ENCODE measurements at regions not wholly inside any gene's neighbourhood (a gene's known extent, or its start where the extent isn't known, plus 50 kb on each side); places are given as distances from the start of the nearest gene placed in this dataset.
A peak's percentile ranks its signal among the peaks of the same experiment; 100 is the strongest.

GRCh38 chr4:137454767-137455166 is 77.5 kb downstream of the PCDH18 start:
- in situ Hi-C loops (cut with MboI) (no loop called here), intact Hi-C loops (cut with micrococcal nuclease; ENCODE audit: unreplicated experiment) (no loop called here)
- no peak; the same call in 2 of the 3 replicates for ATAC-seq
- ChIA-PET POLR2A (no interaction called here), RAD21 (ENCODE audit: unreplicated experiment) (no interaction called here), CTCF (interaction anchor here (0.7 kb wide), 1 partner anchor 103 kb away, joined by 3 read pairs; no protein-coding TSS in a partner anchor), SMC1A (ENCODE audit: uncharacterized antibody, unreplicated experiment) (interaction anchor here (1.2 kb wide), 1 partner anchor 113 kb away, joined by 3 read pairs; no protein-coding TSS in a partner anchor)
- Histone ChIP-seq H3K9ac (ENCODE audit: control insufficient read depth, insufficient read depth, low read length) (no peak overlapping the region), H3K27me3 (replicated peaks in 1 of 2; ENCODE audit: control insufficient read depth in 2 of 2, insufficient read depth in 2 of 2, low read length in 1 of 2) (no peaks in the 10 kb centered on the region), H3K27ac (ENCODE audit: control insufficient read depth, insufficient read depth) (no peak overlapping the region), H4K20me1 (ENCODE audit: control insufficient read depth, insufficient read depth) (no peaks in the 10 kb centered on the region), H3K4me2 (ENCODE audit: control insufficient read depth, insufficient read depth) (no peak overlapping the region), H3K79me2 (ENCODE audit: control insufficient read depth, insufficient read depth, low read length) (no peaks in the 10 kb centered on the region), H3K4me1 (ENCODE audit: control insufficient read depth, insufficient read depth, low read length) (no peaks in the 10 kb centered on the region), H3K4me3 (no peak overlapping the region), H3K36me3 (ENCODE audit: control insufficient read depth in 2 of 2, insufficient read depth in 2 of 2, low read length in 1 of 2) (no peaks in the 10 kb centered on the region), H2AFZ (ENCODE audit: control insufficient read depth, low read depth, low read length) (no peak overlapping the region), H3K9me3 (replicated peaks; ENCODE audit: control insufficient read depth, insufficient read depth, low read length) (no peaks in the 10 kb centered on the region)
- TF ChIP-seq ZZZ3 (IDR thresholded peaks at IDR 0.05; ENCODE audit: control insufficient read depth, insufficient read length, low read depth) (no peak), BMI1 (IDR thresholded peaks at IDR 0.05; ENCODE audit: borderline replicate concordance) (no peak), ZSCAN29 (IDR thresholded peaks at IDR 0.05) (no peak), SUZ12 (IDR thresholded peaks at IDR 0.05; ENCODE audit: unreplicated experiment) (no peak), MXI1 (IDR thresholded peaks at IDR 0.05; ENCODE audit: low read depth, low read length) (no peak), JUND (IDR thresholded peaks at IDR 0.05; ENCODE audit: low read depth, low read length) (no peak), ZNF217 (IDR thresholded peaks at IDR 0.05) (no peak)
- no TSS peak for BruUV-seq (replicated peaks)
- no peak for DNase-seq (ENCODE audit: low read depth, low spot score)
- no peak for FAIRE-seq

GRCh38 chr4:137452799-137453198 is 79.5 kb downstream of the PCDH18 start:
- no peaks in the 10 kb centered on the region for H4K20me1 ChIP-seq (ENCODE audit: control insufficient read depth, insufficient read depth)
- FAIRE-seq, result no peak
- no peaks in the 10 kb centered on the region for H3K9me3 ChIP-seq (replicated peaks; ENCODE audit: control insufficient read depth, insufficient read depth, low read length)
- no peak overlapping the region for H2AFZ ChIP-seq (ENCODE audit: control insufficient read depth, low read depth, low read length)
- no peak for TF ChIP-seq SRF (IDR thresholded peaks at IDR 0.05; ENCODE audit: low read depth in 2 of 2, low read length in 2 of 2)
- peak; percentile 40; the same call in 1 of the 2 replicates for TF ChIP-seq YY1 (IDR thresholded peaks at IDR 0.05; ENCODE audit: low read depth, low read length)
- TF ChIP-seq NRF1 (conservative IDR thresholded peaks at IDR 0.05; ENCODE audit: low read depth, low read length), result no peak
- TF ChIP-seq SREBF2 (IDR thresholded peaks at IDR 0.05; ENCODE audit: low read length), result no peak
- TF ChIP-seq MEF2B (IDR thresholded peaks at IDR 0.05; ENCODE audit: partially characterized antibody, poor library complexity, severe bottlenecking), result no peak
- TF ChIP-seq CHD4 (IDR thresholded peaks at IDR 0.05), result no peak
- no peak overlapping the region for H3K4me2 ChIP-seq (ENCODE audit: control insufficient read depth, insufficient read depth)
- no peaks in the 10 kb centered on the region for H3K27me3 ChIP-seq (replicated peaks in 1 of 2; ENCODE audit: control insufficient read depth in 2 of 2, insufficient read depth in 2 of 2, low read length in 1 of 2)
- ATAC-seq, result peak; percentile 52
- DNase-seq (ENCODE audit: low read depth, low spot score), result no peak
- H3K79me2 ChIP-seq (ENCODE audit: control insufficient read depth, insufficient read depth, low read length), result no peaks in the 10 kb centered on the region
- SMC1A ChIA-PET (ENCODE audit: uncharacterized antibody, unreplicated experiment), result interaction anchor here (1.0 kb wide), 1 partner anchor 75 kb away, joined by 3 read pairs; no protein-coding TSS in a partner anchor
- in situ Hi-C loops (cut with MboI), result no loop called here
- no peaks in the 10 kb centered on the region for H3K4me1 ChIP-seq (ENCODE audit: control insufficient read depth, insufficient read depth, low read length)
- no peak overlapping the region for H3K4me3 ChIP-seq
- BruUV-seq (replicated peaks), result no TSS peak
- RAD21 ChIA-PET (ENCODE audit: unreplicated experiment), result no interaction called here
- H3K36me3 ChIP-seq (ENCODE audit: control insufficient read depth in 2 of 2, insufficient read depth in 2 of 2, low read length in 1 of 2), result no peaks in the 10 kb centered on the region
- 0% methylated on average over 1 of the region's 1 CpG for WGBS (ENCODE audit: insufficient coverage, insufficient replicate concordance, low lambda C conversion rate, missing lambda C conversion rate)
- H3K9ac ChIP-seq (ENCODE audit: control insufficient read depth, insufficient read depth, low read length), result no peak overlapping the region
- CTCF ChIA-PET, result interaction anchor here (0.6 kb wide), 1 partner anchor 9 kb away, joined by 3 read pairs; no protein-coding TSS in a partner anchor
- POLR2A ChIA-PET, result no interaction called here
- intact Hi-C loops (cut with micrococcal nuclease; ENCODE audit: unreplicated experiment), result no loop called here
- no peak overlapping the region for H3K27ac ChIP-seq (ENCODE audit: control insufficient read depth, insufficient read depth)
